Ishikawa (cell line): ENCODE measurements at regions not wholly inside any gene's neighbourhood (a gene's known extent, or its start where the extent isn't known, plus 50 kb on each side); places are given as distances from the start of the nearest gene placed in this dataset.

Experiments
- CREB1 ChIP-seq: IDR thresholded peaks from 2 replicates; pipeline ENCODE4 v1.6.1; 2012; ENCODE audit warnings: low read depth
- EP300 ChIP-seq: IDR thresholded peaks from 2 replicates; pipeline ENCODE4 v1.6.1; 2012; ENCODE audit warnings: borderline replicate concordance
- FOXM1 ChIP-seq: IDR thresholded peaks from 2 replicates; pipeline ENCODE4 v1.6.1; 2012; ENCODE audit warnings: low read depth, borderline replicate concordance
- NFIC ChIP-seq: IDR thresholded peaks from 2 replicates; pipeline ENCODE4 v1.6.1; 2012
- RAD21 ChIP-seq: IDR thresholded peaks from 2 replicates; pipeline ENCODE4 v1.6.1; 2012; ENCODE audit warnings: low read depth
- REST ChIP-seq: IDR thresholded peaks from 2 replicates; pipeline ENCODE4 v1.6.1; 2012; ENCODE audit warnings: low read depth, mild to moderate bottlenecking
- TAF1 ChIP-seq: IDR thresholded peaks from 2 replicates; pipeline ENCODE4 v1.6.1; 2012; ENCODE audit warnings: low read depth, mild to moderate bottlenecking
- TCF12 ChIP-seq: IDR thresholded peaks from 2 replicates; pipeline ENCODE4 v1.6.1; 2012; ENCODE audit warnings: low read depth
- YY1 ChIP-seq: IDR thresholded peaks from 2 replicates; pipeline ENCODE4 v1.6.1; 2012; ENCODE audit warnings: low read depth
- ZBTB7A ChIP-seq: IDR thresholded peaks from 2 replicates; pipeline ENCODE4 v1.6.1; 2012; ENCODE audit warnings: low read depth
- TF ChIP-seq, protein P1 (sequence below): IDR thresholded peaks from 2 replicates; pipeline ENCODE4 v1.6.1; 2012
- TF ChIP-seq, protein P2 (sequence below): IDR thresholded peaks from 2 replicates; pipeline ENCODE4 v1.6.1; 2012

DNA sequence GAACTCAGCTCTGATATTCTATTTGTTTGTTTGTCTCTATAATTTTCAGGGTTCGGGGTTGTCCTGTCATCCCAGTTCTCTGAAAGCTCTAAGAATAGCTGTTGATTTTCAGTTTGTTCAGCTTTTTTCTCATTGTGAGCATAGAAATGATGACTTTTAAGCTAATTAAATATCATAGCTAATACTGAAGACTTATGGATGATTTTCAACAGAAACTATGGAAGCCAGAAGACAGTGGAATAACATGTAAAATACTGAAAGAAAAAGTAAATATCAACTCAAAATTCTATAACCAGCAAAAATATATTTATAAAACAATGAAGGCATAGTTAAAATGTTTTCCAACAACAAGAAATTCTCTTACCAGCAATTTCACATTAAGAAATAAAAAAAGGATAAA, 96.4 kb upstream of the ETV1 start:
- TF ChIP-seq NFIC (no peak), CREB1 (no peak), FOXM1 (no peak), EP300 (no peak), YY1 (no peak), ZBTB7A (no peak), RAD21 (no peak), REST (no peak), TCF12 (no peak), TAF1 (no peak)
- TF ChIP-seq, protein P1, sequence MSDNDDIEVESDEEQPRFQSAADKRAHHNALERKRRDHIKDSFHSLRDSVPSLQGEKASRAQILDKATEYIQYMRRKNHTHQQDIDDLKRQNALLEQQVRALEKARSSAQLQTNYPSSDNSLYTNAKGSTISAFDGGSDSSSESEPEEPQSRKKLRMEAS = no peak
- TF ChIP-seq, protein P2, sequence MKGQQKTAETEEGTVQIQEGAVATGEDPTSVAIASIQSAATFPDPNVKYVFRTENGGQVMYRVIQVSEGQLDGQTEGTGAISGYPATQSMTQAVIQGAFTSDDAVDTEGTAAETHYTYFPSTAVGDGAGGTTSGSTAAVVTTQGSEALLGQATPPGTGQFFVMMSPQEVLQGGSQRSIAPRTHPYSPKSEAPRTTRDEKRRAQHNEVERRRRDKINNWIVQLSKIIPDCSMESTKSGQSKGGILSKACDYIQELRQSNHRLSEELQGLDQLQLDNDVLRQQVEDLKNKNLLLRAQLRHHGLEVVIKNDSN = no peak
